ENCODE measurements at regions not wholly inside any gene's neighbourhood (a gene's known extent, or its start where the extent isn't known, plus 50 kb on each side); places are given as distances from the start of the nearest gene placed in this dataset.

- no peak overlapping the region for H3K27ac Mint-ChIP-seq
- H3K36me3 Mint-ChIP-seq (ENCODE audit: low read depth), result no peaks in the 10 kb centered on the region
- H3K4me3 Mint-ChIP-seq, result no peak overlapping the region
- H3K9me3 Mint-ChIP-seq, result no peaks in the 10 kb centered on the region
- H3K27me3 Mint-ChIP-seq, result no peaks in the 10 kb centered on the region
- H3K4me1 Mint-ChIP-seq, result peaks cover 11% of the 10 kb centered on the region
- ChIA-PET CTCF (no interaction called here), POLR2A (no interaction called here)
- DNase-seq, result no peak
Measured at GRCh38 chr7:80082213-80082612, 52.4 kb upstream of the GNAI1 start.

- Mint-ChIP-seq H3K4me3 (no peak overlapping the region), H3K36me3 (ENCODE audit: low read depth) (no peaks in the 10 kb centered on the region), H3K27ac (no peak overlapping the region), H3K27me3 (no peaks in the 10 kb centered on the region), H3K4me1 (peaks cover 11% of the 10 kb centered on the region), H3K9me3 (no peaks in the 10 kb centered on the region)
- ChIA-PET POLR2A (no interaction called here), CTCF (interaction anchor here (0.8 to 1.3 kb wide), 2 partner anchors 9 to 31 kb away, joined by 3 read pairs; no protein-coding TSS in a partner anchor)
- DNase-seq, result no peak
Measured at GRCh38 chr7:80078886-80079285, 55.7 kb upstream of the GNAI1 start.

- ChIA-PET CTCF (interaction anchor here (1.3 kb wide), 1 partner anchor 10 kb away, joined by 3 read pairs; no protein-coding TSS in a partner anchor), POLR2A (no interaction called here)
- H3K27me3 Mint-ChIP-seq, result no peaks in the 10 kb centered on the region
- H3K36me3 Mint-ChIP-seq (ENCODE audit: low read depth), result no peaks in the 10 kb centered on the region
- peak overlapping the region; percentile 59 for H3K4me3 Mint-ChIP-seq
- peaks cover 11% of the 10 kb centered on the region for H3K4me1 Mint-ChIP-seq
- DNase-seq, result no peak
- peak overlapping the region; percentile 68 for H3K27ac Mint-ChIP-seq
- H3K9me3 Mint-ChIP-seq, result no peaks in the 10 kb centered on the region
Measured at GRCh38 chr7:80078159-80078731, 56.4 kb upstream of the GNAI1 start.

DNA sequence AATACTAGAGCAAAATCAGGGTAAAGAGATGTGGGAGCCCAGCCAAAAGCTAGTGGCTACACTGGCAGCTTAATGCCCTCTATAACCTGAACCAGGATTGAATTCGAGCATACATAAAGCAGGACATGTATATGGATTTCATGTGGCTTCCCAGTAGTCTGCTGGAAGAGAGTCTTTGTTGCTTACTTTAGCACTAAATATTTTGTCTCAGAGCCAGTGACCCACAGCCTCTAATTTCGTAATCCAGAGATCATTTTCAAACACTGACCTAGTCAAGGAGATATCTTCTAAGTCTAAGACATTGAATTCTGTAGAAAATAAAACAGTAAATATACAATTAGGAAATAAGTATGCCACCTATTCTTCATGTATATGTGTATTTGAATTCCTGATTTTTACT lies 64.2 kb upstream of the GNAI1 start:
- Mint-ChIP-seq H3K27ac (no peak overlapping the region), H3K9me3 (peaks cover 12% of the 10 kb centered on the region)
- POLR2A ChIA-PET, result no interaction called here

DNA sequence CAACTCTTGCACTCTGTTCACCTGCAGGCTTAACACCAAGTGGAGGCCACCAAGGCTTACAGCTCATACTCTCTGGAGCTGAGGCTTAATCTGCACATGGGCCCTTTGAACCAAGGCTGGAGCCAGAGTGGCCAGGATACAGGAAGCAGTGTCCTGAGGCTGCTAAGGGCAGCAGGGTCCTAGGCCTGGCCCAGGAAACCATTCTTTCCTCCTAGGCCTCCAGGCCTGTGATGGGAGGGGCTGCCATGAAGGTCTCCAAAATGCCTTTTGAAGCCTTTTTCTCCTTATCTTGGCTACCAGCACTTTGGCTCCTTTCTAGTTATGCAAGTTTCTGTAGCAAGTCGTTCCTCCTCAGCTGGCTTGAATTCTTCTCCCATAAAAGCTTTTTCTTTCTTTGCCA lies 68.0 kb upstream of the GNAI1 start:
- Mint-ChIP-seq H3K9me3 (peaks cover 12% of the 10 kb centered on the region), H3K4me1 (no peaks in the 10 kb centered on the region), H3K27ac (no peak overlapping the region), H3K27me3 (no peaks in the 10 kb centered on the region), H3K36me3 (ENCODE audit: low read depth) (no peaks in the 10 kb centered on the region), H3K4me3 (no peak overlapping the region)
- DNase-seq, result no peak
- CTCF ChIA-PET, result no interaction called here
- POLR2A ChIA-PET, result no interaction called here

More for the DNA sequence above, 64.2 kb upstream of the GNAI1 start:
- Mint-ChIP-seq H3K4me1 (no peaks in the 10 kb centered on the region), H3K27me3 (no peaks in the 10 kb centered on the region), H3K36me3 (ENCODE audit: low read depth) (no peaks in the 10 kb centered on the region), H3K4me3 (no peak overlapping the region)
- DNase-seq, result no peak
- CTCF ChIA-PET, result no interaction called here

DNA sequence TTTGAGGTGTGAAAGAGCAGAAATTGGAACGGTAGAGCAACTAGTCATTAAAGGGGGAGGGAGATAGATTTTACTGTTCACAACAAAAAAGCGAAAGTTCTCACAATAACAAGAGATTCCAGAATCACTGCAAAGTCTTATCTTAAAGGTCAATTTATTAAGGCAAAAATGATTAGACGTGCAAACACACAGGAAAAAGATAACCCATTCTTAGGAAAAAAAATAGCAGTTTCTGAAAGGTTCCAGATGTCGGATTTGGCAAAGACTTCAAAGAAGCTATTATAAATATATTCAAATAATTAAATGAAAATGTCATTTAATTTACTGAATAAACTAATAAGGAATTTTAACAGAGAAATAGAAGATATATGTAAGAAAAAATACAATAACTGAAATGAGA lies 70.8 kb upstream of the GNAI1 start:
- H3K4me1 Mint-ChIP-seq, result no peaks in the 10 kb centered on the region
- no peak overlapping the region for H3K4me3 Mint-ChIP-seq
- H3K27ac Mint-ChIP-seq, result no peak overlapping the region
- no peaks in the 10 kb centered on the region for H3K27me3 Mint-ChIP-seq
- ChIA-PET CTCF (no interaction called here), POLR2A (no interaction called here)
- H3K9me3 Mint-ChIP-seq, result peaks cover 12% of the 10 kb centered on the region
- DNase-seq, result no peak
- H3K36me3 Mint-ChIP-seq (ENCODE audit: low read depth), result no peaks in the 10 kb centered on the region

DNA sequence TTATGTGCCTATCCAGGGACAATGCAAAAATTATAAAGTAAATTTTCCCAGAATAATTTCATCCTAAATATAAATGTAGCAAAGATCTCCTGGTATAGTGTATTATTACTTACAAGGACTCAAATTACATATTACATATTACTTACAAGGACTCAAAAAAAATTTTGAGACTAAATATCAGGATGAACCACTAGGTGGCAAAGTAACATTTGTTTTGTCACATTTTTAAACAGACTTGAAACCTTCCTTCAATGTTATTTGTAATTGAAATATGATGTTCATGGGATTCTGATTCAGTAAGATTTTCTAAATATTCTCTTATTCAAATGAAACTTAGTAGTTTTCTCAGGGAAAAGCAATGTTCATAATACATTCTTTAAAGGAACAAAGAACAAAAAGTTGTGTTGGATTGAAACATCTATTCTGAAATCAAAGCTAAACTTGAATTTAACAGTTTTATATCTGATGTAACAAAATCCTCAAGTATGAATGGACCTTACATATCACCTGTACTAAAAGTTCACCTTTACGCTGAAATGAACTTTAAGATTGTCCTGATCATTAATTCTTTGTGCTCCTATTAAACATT lies 74.3 kb upstream of the GNAI1 start:
- no peak overlapping the region for H3K4me3 Mint-ChIP-seq
- no peaks in the 10 kb centered on the region for H3K4me1 Mint-ChIP-seq
- no peak overlapping the region for H3K27ac Mint-ChIP-seq
- DNase-seq, result no peak
- ChIA-PET POLR2A (no interaction called here), CTCF (no interaction called here)
- no peaks in the 10 kb centered on the region for H3K27me3 Mint-ChIP-seq
- H3K9me3 Mint-ChIP-seq, result no peaks in the 10 kb centered on the region
- H3K36me3 Mint-ChIP-seq (ENCODE audit: low read depth), result no peaks in the 10 kb centered on the region

DNA sequence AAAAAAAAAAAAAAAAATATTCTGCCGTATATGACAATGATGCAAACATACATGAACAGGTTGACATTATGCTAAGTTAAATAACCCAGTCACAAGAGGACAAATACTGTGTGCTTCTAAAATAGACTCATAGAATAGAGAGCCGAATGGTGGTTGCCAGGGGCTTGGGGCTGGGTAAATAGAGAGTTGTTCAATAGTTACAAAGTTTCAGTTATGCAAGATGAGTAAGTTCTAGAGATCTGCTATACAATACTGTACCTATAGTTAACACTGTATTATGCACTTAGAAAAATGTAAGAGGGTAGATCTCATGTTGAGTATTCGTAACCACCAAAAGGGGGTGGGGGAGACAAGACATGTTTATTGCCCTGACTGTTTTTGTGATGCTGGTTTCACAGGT lies 77.1 kb upstream of the GNAI1 start:
- no peaks in the 10 kb centered on the region for H3K36me3 Mint-ChIP-seq (ENCODE audit: low read depth)
- POLR2A ChIA-PET, result no interaction called here
- no peaks in the 10 kb centered on the region for H3K9me3 Mint-ChIP-seq
- no peak for DNase-seq
- CTCF ChIA-PET, result no interaction called here
- no peaks in the 10 kb centered on the region for H3K27me3 Mint-ChIP-seq
- no peak overlapping the region for H3K27ac Mint-ChIP-seq
- H3K4me3 Mint-ChIP-seq, result no peak overlapping the region
- no peaks in the 10 kb centered on the region for H3K4me1 Mint-ChIP-seq

GRCh38 chr7:80054356-80054755 lies 80.3 kb upstream of the GNAI1 start:
- Mint-ChIP-seq H3K4me3 (no peak overlapping the region), H3K27me3 (peaks cover 2% of the 10 kb centered on the region), H3K4me1 (no peaks in the 10 kb centered on the region), H3K36me3 (ENCODE audit: low read depth) (no peaks in the 10 kb centered on the region), H3K9me3 (no peaks in the 10 kb centered on the region), H3K27ac (no peak overlapping the region)
- ChIA-PET POLR2A (no interaction called here), CTCF (no interaction called here)
- no peak for DNase-seq

GRCh38 chr7:80053124-80053523 lies 81.5 kb upstream of the GNAI1 start:
- no peak overlapping the region for H3K27ac Mint-ChIP-seq
- POLR2A ChIA-PET, result no interaction called here
- H3K9me3 Mint-ChIP-seq, result no peaks in the 10 kb centered on the region
- H3K36me3 Mint-ChIP-seq (ENCODE audit: low read depth), result no peaks in the 10 kb centered on the region
- peaks cover 2% of the 10 kb centered on the region for H3K27me3 Mint-ChIP-seq
- CTCF ChIA-PET, result interaction anchor here (0.6 kb wide), 1 partner anchor 564 kb away, joined by 4 read pairs; no protein-coding TSS in a partner anchor
- DNase-seq, result no peak
- H3K4me3 Mint-ChIP-seq, result no peak overlapping the region
- H3K4me1 Mint-ChIP-seq, result no peaks in the 10 kb centered on the region

DNA sequence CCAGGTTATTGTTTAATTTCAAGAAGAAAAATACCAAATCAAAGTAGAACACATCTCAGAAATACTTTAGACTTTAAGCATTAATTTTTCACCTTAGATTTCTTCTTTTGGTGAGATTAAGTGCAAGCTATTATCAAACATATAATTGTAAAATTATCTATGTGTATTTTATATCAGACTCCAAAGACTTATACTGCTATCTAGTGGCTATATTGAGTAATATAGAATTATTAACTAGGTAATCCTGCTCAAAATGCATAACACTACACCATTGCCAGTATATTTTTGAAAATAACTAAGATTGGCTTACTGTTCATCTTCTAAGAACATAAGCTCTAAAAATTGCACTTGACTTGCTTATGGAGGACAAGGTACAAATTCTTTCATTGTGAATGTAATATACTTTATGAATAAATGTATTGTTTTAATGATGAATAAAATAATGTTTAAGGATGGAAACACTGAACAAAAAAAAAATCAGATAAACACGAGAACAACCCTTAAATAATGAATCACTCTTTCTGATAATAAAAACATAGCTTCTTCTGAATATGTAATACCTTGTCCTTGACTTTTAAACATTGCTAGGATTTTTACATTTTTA lies 86.7 kb upstream of the GNAI1 start:
- Mint-ChIP-seq H3K4me1 (no peaks in the 10 kb centered on the region), H3K9me3 (no peaks in the 10 kb centered on the region), H3K27ac (no peak overlapping the region), H3K4me3 (no peak overlapping the region), H3K27me3 (peaks cover 5% of the 10 kb centered on the region), H3K36me3 (ENCODE audit: low read depth) (no peaks in the 10 kb centered on the region)
- POLR2A ChIA-PET, result no interaction called here
- DNase-seq, result no peak
- CTCF ChIA-PET, result interaction anchor here (0.6 kb wide), 1 partner anchor 31 kb away, joined by 3 read pairs; no protein-coding TSS in a partner anchor

DNA sequence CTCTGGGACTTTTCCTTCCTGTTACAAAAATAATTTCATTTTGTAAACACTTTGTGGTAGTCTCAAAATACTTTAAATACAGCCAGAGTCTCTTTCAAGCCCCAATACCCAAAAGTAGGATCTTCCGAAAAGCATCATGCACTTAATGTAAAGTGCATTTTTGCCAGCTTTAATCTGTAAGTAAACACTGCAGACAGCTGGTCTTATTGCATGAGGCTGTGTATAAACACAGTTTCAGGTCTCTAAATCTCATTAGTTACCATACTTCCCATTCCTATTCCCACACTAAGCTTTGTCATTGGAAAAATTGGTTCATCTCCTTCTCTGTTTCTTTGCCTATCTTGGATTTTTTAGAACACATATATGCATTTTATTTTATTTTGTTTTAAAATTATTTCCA lies 87.6 kb upstream of the GNAI1 start:
- no peaks in the 10 kb centered on the region for H3K4me1 Mint-ChIP-seq

DNA sequence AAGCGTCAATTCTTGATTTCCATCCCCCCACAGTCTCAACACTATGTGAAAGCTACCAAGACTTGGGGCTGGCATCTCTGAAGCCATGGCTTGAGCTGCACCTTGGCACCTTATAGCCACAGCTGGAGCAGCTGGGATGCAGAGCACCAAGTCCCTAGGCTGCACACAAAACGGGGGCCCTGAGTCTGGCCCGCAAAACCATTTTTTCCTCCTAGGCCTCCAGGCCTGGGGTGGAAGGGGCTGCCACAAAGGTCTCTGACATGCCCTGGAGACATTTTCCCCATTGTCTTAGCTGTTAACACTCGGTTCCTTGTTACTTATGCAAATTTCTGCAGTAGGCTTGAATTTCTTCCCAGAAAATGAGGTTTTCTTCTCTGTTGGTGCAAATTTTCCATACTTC lies 89.8 kb upstream of the GNAI1 start:
- no peaks in the 10 kb centered on the region for H3K36me3 Mint-ChIP-seq (ENCODE audit: low read depth)
- no peak overlapping the region for H3K27ac Mint-ChIP-seq
- POLR2A ChIA-PET, result no interaction called here
- CTCF ChIA-PET, result no interaction called here
- no peaks in the 10 kb centered on the region for H3K4me1 Mint-ChIP-seq
- no peaks in the 10 kb centered on the region for H3K9me3 Mint-ChIP-seq
- DNase-seq, result no peak
- no peak overlapping the region for H3K4me3 Mint-ChIP-seq
- peaks cover 5% of the 10 kb centered on the region for H3K27me3 Mint-ChIP-seq

More for the DNA sequence above, 87.6 kb upstream of the GNAI1 start:
- no peaks in the 10 kb centered on the region for H3K36me3 Mint-ChIP-seq (ENCODE audit: low read depth)
- DNase-seq, result no peak
- H3K27me3 Mint-ChIP-seq, result peaks cover 7% of the 10 kb centered on the region
- CTCF ChIA-PET, result interaction anchor here (1.9 kb wide), 1 partner anchor 13 kb away, joined by 5 read pairs; no protein-coding TSS in a partner anchor
- H3K27ac Mint-ChIP-seq, result no peak overlapping the region
- H3K9me3 Mint-ChIP-seq, result no peaks in the 10 kb centered on the region
- H3K4me3 Mint-ChIP-seq, result no peak overlapping the region
- POLR2A ChIA-PET, result no interaction called here

DNA sequence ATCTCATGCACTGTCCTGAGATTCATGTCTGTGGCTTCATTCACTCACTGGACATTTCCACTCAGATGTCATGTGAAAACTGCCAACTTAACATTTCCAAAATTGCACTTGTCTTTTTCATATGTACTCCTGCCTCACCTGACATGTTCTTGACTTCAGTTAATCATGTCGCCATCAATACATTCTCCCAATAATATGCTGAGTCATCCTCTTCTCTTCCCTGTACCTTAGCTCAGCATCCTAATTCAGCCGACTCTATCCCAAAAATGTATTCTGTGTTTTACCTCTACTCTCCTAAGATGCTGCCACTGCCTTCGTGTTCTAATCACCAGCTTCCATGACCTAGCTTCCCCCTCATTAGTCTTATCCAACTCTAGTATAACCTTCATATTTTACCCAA lies 93.9 kb upstream of the GNAI1 start:
- ChIA-PET POLR2A (no interaction called here), CTCF (no interaction called here)
- H3K4me1 Mint-ChIP-seq, result no peaks in the 10 kb centered on the region
- H3K36me3 Mint-ChIP-seq (ENCODE audit: low read depth), result no peaks in the 10 kb centered on the region
- H3K27me3 Mint-ChIP-seq, result peaks cover 5% of the 10 kb centered on the region
- H3K27ac Mint-ChIP-seq, result no peak overlapping the region
- H3K9me3 Mint-ChIP-seq, result no peaks in the 10 kb centered on the region
- DNase-seq, result no peak
- no peak overlapping the region for H3K4me3 Mint-ChIP-seq

Measured in activated CD4-positive, alpha-beta T cell treated with anti-CD3 and anti-CD28 coated beads, Interleukin-2, amount 10 ng/mL, durations not matched to agents 7 days and 5 days (primary cell).